Naive B cell (primary cell): ENCODE measurements at regions not wholly inside any gene's neighbourhood (a gene's known extent, or its start where the extent isn't known, plus 50 kb on each side); places are given as distances from the start of the nearest gene placed in this dataset.

ENCODE experiments used
- ATAC-seq, 2 donors: fragments of 150-1000 bp; cut with Tn5 transposase; 2 replicates each; pipeline ENCODE4 v1.10.0; 2021; ENCODE audit warnings: low read depth in 2 of 2, mild to moderate bottlenecking in 2 of 2, moderate library complexity in 2 of 2
- DNase-seq: peaks from one replicate; pipeline ENCODE4 v3.0.0; 2022
- H3K27ac Mint-ChIP-seq, 6 donors: one replicate each; pipeline ENCODE4 v1.8.0; 2020 to 2022; ENCODE audit warnings: mild to moderate bottlenecking in 6 of 6, mixed read lengths in 6 of 6, moderate library complexity in 5 of 6, inconsistent platforms in 2 of 6
- H3K27me3 Mint-ChIP-seq, 3 donors: one replicate each; pipeline ENCODE4 v1.8.0; 2021 to 2022; ENCODE audit warnings: mixed read lengths in 3 of 3, mild to moderate bottlenecking in 1 of 3
- H3K36me3 Mint-ChIP-seq, 2 donors: one replicate each; pipeline ENCODE4 v1.8.0; 2020 to 2022; ENCODE audit warnings: mixed read lengths in 2 of 2, inconsistent platforms in 1 of 2, mild to moderate bottlenecking in 1 of 2
- H3K4me1 Mint-ChIP-seq, 3 donors: one replicate each; pipeline ENCODE4 v1.8.0; 2020 to 2022; ENCODE audit warnings: mixed read lengths in 3 of 3, inconsistent platforms in 1 of 3, mild to moderate bottlenecking in 1 of 3, moderate library complexity in 1 of 3
- H3K4me3 Mint-ChIP-seq, 8 donors: one replicate each; pipeline ENCODE4 v1.8.0; 2020 to 2022; ENCODE audit warnings: mild to moderate bottlenecking in 8 of 8, mixed read lengths in 8 of 8, moderate library complexity in 8 of 8, inconsistent platforms in 2 of 8
- H3K9me3 Mint-ChIP-seq, 7 donors: one replicate each; pipeline ENCODE4 v1.8.0; 2020 to 2022; ENCODE audit warnings: mixed read lengths in 7 of 7, mild to moderate bottlenecking in 5 of 7, inconsistent platforms in 2 of 7, moderate library complexity in 1 of 7

- peaks cover 2 to 4% of the 10 kb centered on the region in 2 donors for H3K36me3 Mint-ChIP-seq
- H3K4me1 Mint-ChIP-seq = peaks cover 4 to 13% (median 5%) of the 10 kb centered on the region in 3 donors
- ATAC-seq (no peak), DNase-seq (no peak)
- H3K27me3 Mint-ChIP-seq = peaks cover 0 to 5% (median 3%) of the 10 kb centered on the region in 3 donors
- peak overlapping the region in 1 of 8 donors; percentile 69 for H3K4me3 Mint-ChIP-seq
- peaks cover 2 to 12% (median 4%) of the 10 kb centered on the region in 7 donors for H3K9me3 Mint-ChIP-seq
- peak overlapping the region in 4 of 6 donors; percentile 1 to 77 (median 66) for H3K27ac Mint-ChIP-seq
Observed at GRCh38 chr21:23694390-23694789, 1912.9 kb downstream of the MRPL39 start.

DNA sequence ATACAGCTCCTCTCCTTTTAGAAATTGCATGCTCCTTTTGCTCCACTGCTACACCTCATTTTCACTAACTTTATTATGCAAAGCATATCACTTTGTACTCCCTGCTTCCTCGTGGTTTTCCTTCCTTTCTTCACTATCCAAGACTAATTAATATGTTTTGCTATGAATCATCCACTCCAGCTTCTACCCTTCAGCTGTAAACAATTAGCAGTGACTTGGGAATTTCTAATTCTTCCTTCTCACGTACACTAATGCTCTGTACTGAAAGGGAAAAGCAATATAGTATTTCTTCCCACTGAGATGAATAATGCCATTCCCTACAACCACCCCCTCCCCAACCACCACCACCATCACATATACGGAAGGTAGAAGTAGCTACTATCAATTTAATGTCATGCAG is 1917.0 kb downstream of the MRPL39 start:
- Mint-ChIP-seq H3K4me1 (peaks cover 0 to 7% (median 4%) of the 10 kb centered on the region in 3 donors), H3K4me3 (no peak overlapping the region), H3K27ac (no peak overlapping the region), H3K36me3 (no peaks in the 10 kb centered on the region), H3K27me3 (peaks cover 0 to 14% (median 0%) of the 10 kb centered on the region in 3 donors), H3K9me3 (peaks cover 0 to 3% (median 0%) of the 10 kb centered on the region in 7 donors)
- ATAC-seq = no peak
- DNase-seq = no peak

GRCh38 chr21:23686737-23687523 is 1920.4 kb downstream of the MRPL39 start:
- no peak for DNase-seq
- Mint-ChIP-seq H3K9me3 (peaks cover 0 to 3% (median 0%) of the 10 kb centered on the region in 7 donors), H3K4me3 (no peak overlapping the region), H3K4me1 (no peaks in the 10 kb centered on the region), H3K27me3 (peaks cover 0 to 19% (median 11%) of the 10 kb centered on the region in 3 donors), H3K36me3 (no peaks in the 10 kb centered on the region), H3K27ac (no peak overlapping the region)
- no peak for ATAC-seq

DNA sequence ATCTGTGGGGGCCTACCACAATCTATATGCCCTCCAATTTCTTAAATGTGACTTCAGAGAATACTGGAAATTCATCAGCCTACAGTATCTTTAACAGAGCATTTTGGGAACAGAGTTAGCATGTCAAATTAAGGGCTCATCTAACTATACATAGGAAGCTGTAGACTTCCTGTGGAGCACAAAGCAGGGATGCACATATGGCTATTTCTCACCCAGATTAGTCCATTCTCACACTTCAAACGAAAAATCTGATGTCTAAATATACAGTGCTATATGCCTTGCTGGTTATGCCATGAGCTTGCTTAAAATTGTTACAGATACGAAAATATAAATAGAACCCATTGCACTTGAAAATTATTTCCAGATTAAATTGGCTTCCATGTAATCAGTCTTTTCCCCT is 1922.8 kb downstream of the MRPL39 start:
- Mint-ChIP-seq H3K36me3 (no peaks in the 10 kb centered on the region), H3K9me3 (no peaks in the 10 kb centered on the region), H3K27ac (no peak overlapping the region), H3K4me1 (no peaks in the 10 kb centered on the region), H3K27me3 (peaks cover 6 to 25% (median 16%) of the 10 kb centered on the region in 3 donors), H3K4me3 (no peak overlapping the region)
- no peak for ATAC-seq
- no peak for DNase-seq

GRCh38 chr21:23664193-23664694 is 1943.0 kb downstream of the MRPL39 start:
- H3K36me3 Mint-ChIP-seq = no peaks in the 10 kb centered on the region
- DNase-seq = no peak
- H3K27me3 Mint-ChIP-seq = no peaks in the 10 kb centered on the region
- H3K4me3 Mint-ChIP-seq = no peak overlapping the region
- H3K27ac Mint-ChIP-seq = no peak overlapping the region
- H3K4me1 Mint-ChIP-seq = no peaks in the 10 kb centered on the region
- ATAC-seq = no peak
- H3K9me3 Mint-ChIP-seq = no peaks in the 10 kb centered on the region

DNA sequence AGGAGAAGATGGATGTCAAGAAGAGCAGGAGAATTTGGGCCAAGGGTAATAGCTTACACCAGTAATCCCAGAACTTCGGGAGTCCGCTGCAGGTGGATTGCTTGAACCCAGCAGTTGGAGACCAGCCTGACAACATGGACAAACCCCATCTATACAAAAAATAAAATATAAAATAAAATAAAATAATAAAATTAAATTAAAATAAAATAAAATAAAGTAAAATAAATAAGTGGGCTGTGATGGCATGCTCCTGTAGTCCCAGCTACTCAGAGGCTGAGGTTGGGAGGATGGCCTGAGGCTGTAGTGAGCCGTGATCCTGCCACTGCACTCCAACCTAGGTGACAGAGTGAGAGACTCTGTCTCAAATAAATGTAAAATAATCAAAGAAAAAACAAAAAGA is 1946.7 kb downstream of the MRPL39 start:
- no peaks in the 10 kb centered on the region for H3K9me3 Mint-ChIP-seq
- H3K4me3 Mint-ChIP-seq = no peak overlapping the region
- H3K36me3 Mint-ChIP-seq = no peaks in the 10 kb centered on the region
- no peaks in the 10 kb centered on the region for H3K4me1 Mint-ChIP-seq
- H3K27ac Mint-ChIP-seq = no peak overlapping the region
- ATAC-seq (no peak), DNase-seq (no peak)
- no peaks in the 10 kb centered on the region for H3K27me3 Mint-ChIP-seq

DNA sequence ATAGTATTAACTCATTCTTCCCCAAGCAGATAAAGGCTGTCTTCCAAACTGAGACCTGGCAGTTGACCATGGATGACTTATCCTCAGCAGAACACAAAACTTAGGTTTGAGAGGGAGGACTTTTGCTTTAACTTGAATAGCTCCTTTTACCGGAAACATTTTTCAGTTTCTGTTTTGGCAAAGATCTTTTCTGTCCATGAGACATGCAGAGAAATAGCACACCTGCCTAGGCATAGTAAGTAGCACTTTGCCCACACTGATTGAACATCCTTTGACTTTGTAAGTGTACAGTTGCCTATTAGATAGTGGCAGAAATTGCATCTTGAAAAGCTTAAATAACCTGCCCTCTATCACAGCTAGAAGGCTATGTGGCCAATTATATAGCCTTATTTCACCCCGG is 1962.5 kb downstream of the MRPL39 start:
- peaks cover 0 to 1% (median 0%) of the 10 kb centered on the region in 7 donors for H3K9me3 Mint-ChIP-seq

DNA sequence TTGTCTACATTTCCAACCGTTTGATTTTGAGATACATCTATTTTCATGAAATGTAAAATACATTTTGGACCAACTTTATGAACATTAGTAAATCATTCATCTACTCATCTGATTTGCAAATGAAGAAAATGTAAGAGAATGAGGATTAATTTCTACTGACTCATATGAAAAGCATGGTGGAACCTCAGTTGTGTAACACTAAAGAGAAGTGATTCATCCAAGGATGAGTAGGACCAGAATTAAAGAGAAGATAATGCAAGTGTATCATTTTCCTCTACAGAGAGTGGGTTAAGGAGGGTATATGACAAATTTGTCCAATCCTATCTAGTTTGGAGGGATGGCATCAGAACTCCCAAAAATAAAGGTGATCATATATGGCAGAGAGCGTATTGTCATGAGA is 1967.6 kb downstream of the MRPL39 start:
- peaks cover 0 to 6% (median 0%) of the 10 kb centered on the region in 3 donors for H3K27me3 Mint-ChIP-seq
- no peak for ATAC-seq
- no peak for DNase-seq
- no peaks in the 10 kb centered on the region for H3K36me3 Mint-ChIP-seq
- H3K9me3 Mint-ChIP-seq = no peaks in the 10 kb centered on the region
- H3K4me3 Mint-ChIP-seq = no peak overlapping the region
- no peak overlapping the region for H3K27ac Mint-ChIP-seq
- H3K4me1 Mint-ChIP-seq = no peaks in the 10 kb centered on the region

More for the DNA sequence above, 1962.5 kb downstream of the MRPL39 start:
- DNase-seq (no peak), ATAC-seq (no peak)
- H3K27me3 Mint-ChIP-seq = peaks cover 0 to 15% (median 11%) of the 10 kb centered on the region in 3 donors
- peaks cover 0 to 7% of the 10 kb centered on the region in 2 donors for H3K36me3 Mint-ChIP-seq
- H3K4me1 Mint-ChIP-seq = peaks cover 0 to 1% (median 0%) of the 10 kb centered on the region in 3 donors
- no peak overlapping the region for H3K4me3 Mint-ChIP-seq
- H3K27ac Mint-ChIP-seq = no peak overlapping the region

DNA sequence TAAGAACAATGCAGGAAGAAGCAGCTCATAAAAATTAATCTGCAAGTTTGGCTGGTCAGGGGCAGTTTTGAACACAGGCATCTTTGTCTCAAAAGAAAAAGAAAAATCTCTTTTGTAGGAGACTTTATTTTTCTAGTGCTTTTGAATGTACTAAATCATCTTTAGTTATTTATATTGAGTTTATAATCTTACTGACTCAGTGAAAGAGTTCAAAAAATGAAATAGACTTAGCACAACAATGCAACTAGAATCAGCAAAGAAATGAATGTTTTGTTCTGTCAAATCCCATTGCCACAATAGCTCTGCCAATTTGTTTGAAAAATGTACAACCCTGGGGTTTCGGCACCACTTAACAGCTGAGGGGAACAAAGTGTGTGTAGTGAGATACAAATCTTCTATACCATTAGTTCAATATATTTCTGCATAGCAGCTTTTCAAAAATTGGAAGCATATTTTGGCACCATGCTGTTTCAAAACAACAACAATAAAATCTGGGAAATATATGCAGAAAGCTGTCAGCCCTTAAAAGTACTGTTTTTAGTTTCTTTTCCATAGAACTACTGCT is 1969.1 kb downstream of the MRPL39 start:
- no peaks in the 10 kb centered on the region for H3K36me3 Mint-ChIP-seq

DNA sequence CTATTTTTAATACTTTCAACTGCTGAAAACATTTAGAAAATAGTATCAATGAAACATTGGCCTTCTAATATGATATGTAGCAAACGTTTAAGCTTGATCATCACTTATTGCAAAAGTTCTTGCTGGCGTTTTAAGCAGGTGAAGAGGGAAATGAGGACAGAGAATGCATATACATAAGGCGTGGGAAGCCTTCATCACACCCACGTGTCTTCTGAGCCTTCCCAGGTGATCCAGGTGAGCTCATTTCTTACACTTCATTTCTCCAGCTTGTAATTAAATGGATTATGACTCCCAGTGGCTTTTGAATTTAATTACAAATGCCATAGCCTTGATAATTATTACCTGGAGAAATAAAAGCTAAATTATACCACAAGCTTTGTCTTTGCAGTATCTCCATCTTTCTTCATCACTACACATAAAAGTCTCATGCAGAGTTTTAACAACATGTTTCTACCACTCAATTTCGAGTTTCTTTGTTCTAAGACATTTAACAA is 1973.8 kb downstream of the MRPL39 start:
- H3K36me3 Mint-ChIP-seq = no peaks in the 10 kb centered on the region
- no peaks in the 10 kb centered on the region for H3K4me1 Mint-ChIP-seq
- H3K27ac Mint-ChIP-seq = no peak overlapping the region
- ATAC-seq (no peak), DNase-seq (no peak)
- no peaks in the 10 kb centered on the region for H3K27me3 Mint-ChIP-seq
- H3K4me3 Mint-ChIP-seq = no peak overlapping the region
- H3K9me3 Mint-ChIP-seq = peaks cover 0 to 3% (median 0%) of the 10 kb centered on the region in 7 donors

More for the DNA sequence above, 1969.1 kb downstream of the MRPL39 start:
- DNase-seq (no peak), ATAC-seq (no peak)
- Mint-ChIP-seq H3K9me3 (no peaks in the 10 kb centered on the region), H3K27ac (no peak overlapping the region), H3K27me3 (peaks cover 0 to 6% (median 0%) of the 10 kb centered on the region in 3 donors), H3K4me3 (no peak overlapping the region), H3K4me1 (no peaks in the 10 kb centered on the region)

- ATAC-seq (no peak), DNase-seq (no peak)
- no peak overlapping the region for H3K4me3 Mint-ChIP-seq
- H3K9me3 Mint-ChIP-seq = peaks cover 0 to 6% (median 0%) of the 10 kb centered on the region in 7 donors
- no peaks in the 10 kb centered on the region for H3K4me1 Mint-ChIP-seq
- no peak overlapping the region for H3K27ac Mint-ChIP-seq
- H3K27me3 Mint-ChIP-seq = no peaks in the 10 kb centered on the region
- no peaks in the 10 kb centered on the region for H3K36me3 Mint-ChIP-seq
Observed at GRCh38 chr21:23624281-23624680, 1983.0 kb downstream of the MRPL39 start.

- no peaks in the 10 kb centered on the region for H3K9me3 Mint-ChIP-seq
Observed at GRCh38 chr21:23613014-23613413, 1994.3 kb downstream of the MRPL39 start.

DNA sequence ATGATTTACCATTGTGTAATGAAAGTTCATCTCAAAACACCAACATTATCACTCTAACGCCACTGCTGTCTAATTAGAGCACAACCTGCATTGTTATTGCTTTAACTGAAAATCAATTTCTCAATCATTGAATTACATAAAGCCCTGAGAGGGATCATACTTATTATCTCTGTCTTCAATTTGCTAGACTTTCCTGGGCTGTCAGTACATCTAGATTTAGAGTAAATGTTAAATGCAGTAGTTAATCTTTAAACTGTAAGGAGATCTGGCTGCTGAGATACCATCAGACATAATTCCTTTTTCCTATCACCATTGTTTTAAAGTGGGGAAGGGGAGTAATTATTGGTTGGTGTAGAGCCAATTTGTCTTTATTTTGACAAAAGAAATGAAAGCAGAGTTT is 1995.1 kb downstream of the MRPL39 start:
- Mint-ChIP-seq H3K27me3 (peaks cover 0 to 3% (median 0%) of the 10 kb centered on the region in 3 donors), H3K4me1 (no peaks in the 10 kb centered on the region), H3K36me3 (no peaks in the 10 kb centered on the region), H3K27ac (no peak overlapping the region), H3K9me3 (no peaks in the 10 kb centered on the region), H3K4me3 (no peak overlapping the region)
- ATAC-seq (no peak), DNase-seq (no peak)

More at GRCh38 chr21:23613014-23613413, 1994.3 kb downstream of the MRPL39 start:
- Mint-ChIP-seq H3K4me3 (no peak overlapping the region), H3K36me3 (no peaks in the 10 kb centered on the region), H3K4me1 (no peaks in the 10 kb centered on the region), H3K27ac (no peak overlapping the region), H3K27me3 (peaks cover 0 to 3% (median 0%) of the 10 kb centered on the region in 3 donors)
- DNase-seq = no peak
- ATAC-seq = no peak
